VCaP (cell line): ENCODE measurements at regions not wholly inside any gene's neighbourhood (a gene's known extent, or its start where the extent isn't known, plus 50 kb on each side); places are given as distances from the start of the nearest gene placed in this dataset.

Experiments used
- H3K27ac ChIP-seq: fragments of 450-650 bp; 2 replicates; pipeline ENCODE4 v1.5.1; 2017
- TF ChIP-seq, protein P1 (sequence below): fragments of 450-650 bp; conservative IDR thresholded peaks from 2 replicates; pipeline ENCODE4 v1.5.1; 2017; ENCODE audit warnings: mild to moderate bottlenecking, moderate library complexity

DNA sequence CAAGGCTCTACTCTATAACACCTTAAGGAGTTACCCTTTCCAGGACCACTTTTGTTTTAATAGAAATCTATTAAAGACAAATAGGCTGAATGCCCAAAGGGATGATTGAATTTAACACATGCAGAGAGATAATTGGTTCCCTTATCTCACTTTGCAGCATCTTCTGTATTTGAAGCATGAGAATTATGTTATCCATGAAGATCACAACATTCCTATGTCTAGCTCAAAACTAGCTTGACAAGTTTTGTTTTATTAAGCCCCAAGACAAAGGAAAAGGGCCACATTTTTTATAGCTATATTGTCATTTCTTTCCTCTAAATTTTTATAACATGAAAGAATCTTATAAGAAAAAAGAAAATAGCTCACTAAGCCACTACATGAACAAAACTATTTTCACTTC, 57.9 kb upstream of the FTMT start:
- no peak overlapping the region for H3K27ac ChIP-seq
- TF ChIP-seq, protein P1, sequence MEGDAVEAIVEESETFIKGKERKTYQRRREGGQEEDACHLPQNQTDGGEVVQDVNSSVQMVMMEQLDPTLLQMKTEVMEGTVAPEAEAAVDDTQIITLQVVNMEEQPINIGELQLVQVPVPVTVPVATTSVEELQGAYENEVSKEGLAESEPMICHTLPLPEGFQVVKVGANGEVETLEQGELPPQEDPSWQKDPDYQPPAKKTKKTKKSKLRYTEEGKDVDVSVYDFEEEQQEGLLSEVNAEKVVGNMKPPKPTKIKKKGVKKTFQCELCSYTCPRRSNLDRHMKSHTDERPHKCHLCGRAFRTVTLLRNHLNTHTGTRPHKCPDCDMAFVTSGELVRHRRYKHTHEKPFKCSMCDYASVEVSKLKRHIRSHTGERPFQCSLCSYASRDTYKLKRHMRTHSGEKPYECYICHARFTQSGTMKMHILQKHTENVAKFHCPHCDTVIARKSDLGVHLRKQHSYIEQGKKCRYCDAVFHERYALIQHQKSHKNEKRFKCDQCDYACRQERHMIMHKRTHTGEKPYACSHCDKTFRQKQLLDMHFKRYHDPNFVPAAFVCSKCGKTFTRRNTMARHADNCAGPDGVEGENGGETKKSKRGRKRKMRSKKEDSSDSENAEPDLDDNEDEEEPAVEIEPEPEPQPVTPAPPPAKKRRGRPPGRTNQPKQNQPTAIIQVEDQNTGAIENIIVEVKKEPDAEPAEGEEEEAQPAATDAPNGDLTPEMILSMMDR, result no peak

DNA sequence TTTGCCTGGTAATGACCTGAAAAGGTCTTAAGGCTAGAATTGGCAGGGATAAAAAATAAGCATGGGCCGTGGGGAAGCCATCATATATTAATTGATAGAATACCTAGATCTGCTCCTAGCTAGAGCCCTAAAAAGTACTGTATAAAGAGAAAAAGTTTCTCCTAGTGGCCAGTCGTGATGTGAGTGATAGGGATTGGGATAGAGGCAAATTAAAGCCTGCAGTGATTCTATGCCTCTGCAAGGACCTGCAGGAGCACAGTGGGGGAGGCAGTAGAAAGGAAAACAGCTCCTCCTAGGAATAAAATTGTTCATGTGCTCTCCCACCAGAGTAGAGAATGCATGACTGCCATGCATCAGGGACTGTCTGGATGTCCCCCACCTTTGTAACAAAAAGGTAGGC, 56.2 kb upstream of the FTMT start:
- H3K27ac ChIP-seq, result no peak overlapping the region
- TF ChIP-seq, protein P1, result no peak; the same call in 1 of the 2 replicates

DNA sequence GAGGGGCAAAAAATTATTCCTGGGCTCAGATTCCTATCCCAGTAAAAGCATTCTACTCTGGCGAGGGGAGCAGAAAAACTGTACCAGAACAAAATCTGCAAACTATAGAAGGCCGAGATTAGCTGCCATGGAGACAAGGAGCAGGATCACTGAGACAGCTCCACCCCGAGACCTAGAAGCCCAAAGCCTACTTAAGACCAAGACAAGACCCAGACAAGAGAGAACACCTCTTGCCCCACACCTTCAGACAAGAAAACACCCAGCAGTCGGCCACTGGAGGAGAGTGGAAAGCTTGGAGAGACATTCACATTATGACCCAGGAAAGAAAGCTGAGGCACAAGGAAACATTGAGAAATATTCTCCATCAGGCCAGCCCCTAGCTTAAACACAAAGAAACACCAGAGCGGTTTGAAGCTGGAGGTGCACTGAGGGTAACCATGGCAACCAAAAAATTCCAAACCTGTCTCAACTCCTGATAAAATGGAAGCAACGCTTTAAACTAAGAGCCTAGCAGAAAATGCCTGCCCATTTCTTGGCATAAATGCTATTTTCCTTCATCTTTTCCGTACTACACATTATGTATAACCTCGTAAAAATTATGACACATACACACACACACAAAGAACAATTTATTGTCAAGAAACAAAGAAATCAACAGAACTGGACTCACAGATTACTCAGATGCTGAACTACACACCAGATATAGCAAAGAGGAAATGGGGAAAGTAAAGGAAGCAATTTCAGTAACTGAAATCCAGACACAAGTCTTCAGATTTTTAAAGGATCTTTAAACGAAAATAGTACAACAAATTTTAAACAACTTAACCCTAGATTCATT, 53.8 kb upstream of the FTMT start:
- no peak overlapping the region for H3K27ac ChIP-seq
- TF ChIP-seq, protein P1, result no peak
